Activated CD4-positive, alpha-beta memory T cell treated with anti-CD3 and anti-CD28 coated beads for 36 hours (primary cell): ENCODE measurements at regions not wholly inside any gene's neighbourhood (a gene's known extent, or its start where the extent isn't known, plus 50 kb on each side); places are given as distances from the start of the nearest gene placed in this dataset.

Experiments
- CTCF ChIA-PET: fragments of 350-600 bp; sonication (Branson Sonifier 250); formaldehyde crosslinking; loops from one replicate; lab custom pipeline; 2021; ENCODE audit warnings: antibody characterized with exemption, inconsistent platforms; lab: Charles Lee
- POLR2A ChIA-PET: fragments of 350-600 bp; sonication (Branson Sonifier 250); formaldehyde crosslinking; loops from one replicate; lab custom pipeline; 2021; ENCODE audit warnings: antibody characterized with exemption; lab: Charles Lee
- DNase-seq: peaks from one replicate; pipeline ENCODE4 v3.0.0-alpha.2; 2020
- H3K27ac Mint-ChIP-seq: one replicate; pipeline ENCODE4 v1.8.0; 2021; ENCODE audit warnings: mixed read lengths
- H3K27me3 Mint-ChIP-seq: one replicate; pipeline ENCODE4 v1.8.0; 2021; ENCODE audit warnings: mixed read lengths
- H3K36me3 Mint-ChIP-seq: one replicate; pipeline ENCODE4 v1.8.0; 2021; ENCODE audit warnings: mixed read lengths
- H3K4me1 Mint-ChIP-seq: one replicate; pipeline ENCODE4 v1.8.0; 2021; ENCODE audit warnings: low read depth, mixed read lengths
- H3K4me3 Mint-ChIP-seq: one replicate; pipeline ENCODE4 v1.8.0; 2021; ENCODE audit warnings: mild to moderate bottlenecking, mixed read lengths
- H3K9me3 Mint-ChIP-seq: one replicate; pipeline ENCODE4 v1.8.0; 2021; ENCODE audit warnings: mixed read lengths
- intact Hi-C: fragments of 100-400 bp; cut with micrococcal nuclease; formaldehyde crosslinking; loops from one replicate; pipeline ENCODE4 v1.15.1; 2023

- POLR2A ChIA-PET = no interaction called here
- intact Hi-C loops = no loop called here
- Mint-ChIP-seq H3K9me3 (no peaks in the 10 kb centered on the region), H3K4me1 (peaks cover 10% of the 10 kb centered on the region), H3K36me3 (no peaks in the 10 kb centered on the region), H3K27me3 (no peaks in the 10 kb centered on the region), H3K4me3 (no peak overlapping the region), H3K27ac (no peak overlapping the region)
- CTCF ChIA-PET = interaction anchor here (1.6 kb wide), 1 partner anchor 62 kb away, joined by 5 read pairs; no protein-coding TSS in a partner anchor
- DNase-seq = no peak
Observed at GRCh38 chr3:42037318-42037945, 53.7 kb upstream of the TRAK1 start.

- H3K36me3 Mint-ChIP-seq = no peaks in the 10 kb centered on the region
- ChIA-PET POLR2A (no interaction called here), CTCF (interaction anchor here (1.6 kb wide), 1 partner anchor 63 kb away, joined by 5 read pairs; no protein-coding TSS in a partner anchor)
- H3K27me3 Mint-ChIP-seq = no peaks in the 10 kb centered on the region
- H3K27ac Mint-ChIP-seq = no peak overlapping the region
- H3K4me1 Mint-ChIP-seq = peaks cover 18% of the 10 kb centered on the region
- no peaks in the 10 kb centered on the region for H3K9me3 Mint-ChIP-seq
- H3K4me3 Mint-ChIP-seq = no peak overlapping the region
- no peak for DNase-seq
- intact Hi-C loops = no loop called here
Observed at GRCh38 chr3:42036483-42036823, 54.7 kb upstream of the TRAK1 start.

GRCh38 chr3:42035816-42036482 is 55.2 kb upstream of the TRAK1 start:
- Mint-ChIP-seq H3K4me1 (peaks cover 19% of the 10 kb centered on the region), H3K4me3 (no peak overlapping the region), H3K27me3 (no peaks in the 10 kb centered on the region), H3K27ac (no peak overlapping the region), H3K9me3 (no peaks in the 10 kb centered on the region), H3K36me3 (no peaks in the 10 kb centered on the region)
- intact Hi-C loops = no loop called here
- CTCF ChIA-PET = no interaction called here
- POLR2A ChIA-PET = no interaction called here
- DNase-seq = no peak

GRCh38 chr3:42035007-42035406 is 56.1 kb upstream of the TRAK1 start:
- Mint-ChIP-seq H3K4me1 (peaks cover 19% of the 10 kb centered on the region), H3K27ac (no peak overlapping the region), H3K4me3 (no peak overlapping the region), H3K9me3 (no peaks in the 10 kb centered on the region), H3K27me3 (no peaks in the 10 kb centered on the region), H3K36me3 (no peaks in the 10 kb centered on the region)
- ChIA-PET POLR2A (no interaction called here), CTCF (interaction anchor here (0.7 kb wide), 1 partner anchor 157 kb away, joined by 3 read pairs; no protein-coding TSS in a partner anchor)
- DNase-seq = no peak
- intact Hi-C loops = no loop called here

GRCh38 chr3:42033741-42034140 is 57.4 kb upstream of the TRAK1 start:
- intact Hi-C loops = no loop called here
- no peak overlapping the region for H3K4me3 Mint-ChIP-seq
- DNase-seq = no peak
- ChIA-PET POLR2A (no interaction called here), CTCF (no interaction called here)
- peaks cover 23% of the 10 kb centered on the region for H3K4me1 Mint-ChIP-seq
- H3K9me3 Mint-ChIP-seq = no peaks in the 10 kb centered on the region
- H3K36me3 Mint-ChIP-seq = no peaks in the 10 kb centered on the region
- no peak overlapping the region for H3K27ac Mint-ChIP-seq
- no peaks in the 10 kb centered on the region for H3K27me3 Mint-ChIP-seq

GRCh38 chr3:42032693-42033349 is 58.3 kb upstream of the TRAK1 start:
- no peaks in the 10 kb centered on the region for H3K9me3 Mint-ChIP-seq
- intact Hi-C loops = no loop called here
- H3K27me3 Mint-ChIP-seq = no peaks in the 10 kb centered on the region
- no peaks in the 10 kb centered on the region for H3K36me3 Mint-ChIP-seq
- no peak overlapping the region for H3K4me3 Mint-ChIP-seq
- no peak overlapping the region for H3K27ac Mint-ChIP-seq
- H3K4me1 Mint-ChIP-seq = peaks cover 24% of the 10 kb centered on the region
- DNase-seq = no peak
- ChIA-PET CTCF (no interaction called here), POLR2A (no interaction called here)

GRCh38 chr3:42031808-42032480 is 59.2 kb upstream of the TRAK1 start:
- Mint-ChIP-seq H3K4me1 (peaks cover 19% of the 10 kb centered on the region), H3K4me3 (no peak overlapping the region), H3K27me3 (no peaks in the 10 kb centered on the region), H3K9me3 (no peaks in the 10 kb centered on the region), H3K27ac (no peak overlapping the region), H3K36me3 (no peaks in the 10 kb centered on the region)
- intact Hi-C loops = no loop called here
- DNase-seq = no peak
- CTCF ChIA-PET = no interaction called here
- POLR2A ChIA-PET = no interaction called here

- H3K4me3 Mint-ChIP-seq = no peak overlapping the region
- peaks cover 37% of the 10 kb centered on the region for H3K4me1 Mint-ChIP-seq
- intact Hi-C loops = no loop called here
- ChIA-PET CTCF (no interaction called here), POLR2A (interaction anchor here (1.2 kb wide), 1 partner anchor 14 kb away, joined by 3 read pairs; no protein-coding TSS in a partner anchor)
- no peaks in the 10 kb centered on the region for H3K27me3 Mint-ChIP-seq
- DNase-seq = no peak
- no peak overlapping the region for H3K27ac Mint-ChIP-seq
- no peaks in the 10 kb centered on the region for H3K36me3 Mint-ChIP-seq
- no peaks in the 10 kb centered on the region for H3K9me3 Mint-ChIP-seq
Observed at GRCh38 chr3:42028474-42028873, 62.7 kb upstream of the TRAK1 start.

- intact Hi-C loops = no loop called here
- no peak overlapping the region for H3K4me3 Mint-ChIP-seq
- POLR2A ChIA-PET = no interaction called here
- H3K27me3 Mint-ChIP-seq = no peaks in the 10 kb centered on the region
- DNase-seq = no peak
- H3K9me3 Mint-ChIP-seq = no peaks in the 10 kb centered on the region
- CTCF ChIA-PET = interaction anchor here (0.7 kb wide), 1 partner anchor 98 kb away, joined by 3 read pairs; no protein-coding TSS in a partner anchor
- no peaks in the 10 kb centered on the region for H3K36me3 Mint-ChIP-seq
- no peak overlapping the region for H3K27ac Mint-ChIP-seq
- peaks cover 42% of the 10 kb centered on the region for H3K4me1 Mint-ChIP-seq
Observed at GRCh38 chr3:42027571-42027970, 63.6 kb upstream of the TRAK1 start.

- no peaks in the 10 kb centered on the region for H3K27me3 Mint-ChIP-seq
- peaks cover 2% of the 10 kb centered on the region for H3K36me3 Mint-ChIP-seq
- ChIA-PET CTCF (interaction anchor here (0.6 to 1.3 kb wide), 4 partner anchors 38 to 166 kb away, joined by 3 to 7 read pairs (median 4); no protein-coding TSS in a partner anchor), POLR2A (interaction anchor here (0.5 to 1.9 kb wide), 3 partner anchors 11 to 15 kb away, joined by 3 to 5 read pairs (median 4); no protein-coding TSS in a partner anchor)
- H3K4me3 Mint-ChIP-seq = no peak overlapping the region
- intact Hi-C loops = no loop called here
- DNase-seq = peak; percentile 13
- no peaks in the 10 kb centered on the region for H3K9me3 Mint-ChIP-seq
- no peak overlapping the region for H3K27ac Mint-ChIP-seq
- peaks cover 51% of the 10 kb centered on the region for H3K4me1 Mint-ChIP-seq
Observed at GRCh38 chr3:42025370-42026138, 63.7 kb upstream of the ULK4 start.

- intact Hi-C loops = no loop called here
- Mint-ChIP-seq H3K4me1 (peaks cover 58% of the 10 kb centered on the region), H3K9me3 (no peaks in the 10 kb centered on the region), H3K27ac (no peak overlapping the region), H3K36me3 (peaks cover 2% of the 10 kb centered on the region), H3K4me3 (no peak overlapping the region), H3K27me3 (no peaks in the 10 kb centered on the region)
- ChIA-PET POLR2A (interaction anchor here (0.5 to 0.7 kb wide), 2 partner anchors 13 to 14 kb away, joined by 3 to 4 read pairs; no protein-coding TSS in a partner anchor), CTCF (interaction anchor here (0.6 to 1.3 kb wide), 5 partner anchors 39 to 166 kb away, joined by 3 to 7 read pairs (median 4); no protein-coding TSS in a partner anchor)
- DNase-seq = no peak
Observed at GRCh38 chr3:42024591-42025351, 62.9 kb upstream of the ULK4 start.
